Type B pancreatic cell (in vitro differentiated cells): ENCODE measurements at regions not wholly inside any gene's neighbourhood (a gene's known extent, or its start where the extent isn't known, plus 50 kb on each side); places are given as distances from the start of the nearest gene placed in this dataset.

Source experiments
- DNase-seq: peaks from one replicate; pipeline ENCODE4 v3.0.0; 2021; ENCODE audit warnings: mixed read lengths; ENCODE audit not compliant: unreplicated experiment; ENCODE audit errors: extremely low spot score
- H3K27ac Mint-ChIP-seq: 2 replicates; pipeline ENCODE4 v1.8.0; 2021; ENCODE audit warnings: mild to moderate bottlenecking, mixed read lengths
- H3K27me3 Mint-ChIP-seq: 2 replicates; pipeline ENCODE4 v1.8.0; 2021; ENCODE audit warnings: mixed read lengths
- H3K36me3 Mint-ChIP-seq: 2 replicates; pipeline ENCODE4 v1.8.0; 2021; ENCODE audit warnings: mixed read lengths
- H3K4me1 Mint-ChIP-seq: one replicate; pipeline ENCODE4 v1.8.0; 2021; ENCODE audit warnings: mixed read lengths; ENCODE audit not compliant: unreplicated experiment
- H3K4me3 Mint-ChIP-seq: 2 replicates; pipeline ENCODE4 v1.8.0; 2021; ENCODE audit warnings: mild to moderate bottlenecking, mixed read lengths
- H3K9me3 Mint-ChIP-seq: 2 replicates; pipeline ENCODE4 v1.8.0; 2021; ENCODE audit warnings: mixed read lengths
- TF ChIP-seq, protein P1 (sequence below): fragments of 200-600 bp; sonication (generic); conservative IDR thresholded peaks from 2 replicates; pipeline ENCODE4 v1.5.0; 2021; ENCODE audit warnings: antibody characterized with exemption, mild to moderate bottlenecking

DNA sequence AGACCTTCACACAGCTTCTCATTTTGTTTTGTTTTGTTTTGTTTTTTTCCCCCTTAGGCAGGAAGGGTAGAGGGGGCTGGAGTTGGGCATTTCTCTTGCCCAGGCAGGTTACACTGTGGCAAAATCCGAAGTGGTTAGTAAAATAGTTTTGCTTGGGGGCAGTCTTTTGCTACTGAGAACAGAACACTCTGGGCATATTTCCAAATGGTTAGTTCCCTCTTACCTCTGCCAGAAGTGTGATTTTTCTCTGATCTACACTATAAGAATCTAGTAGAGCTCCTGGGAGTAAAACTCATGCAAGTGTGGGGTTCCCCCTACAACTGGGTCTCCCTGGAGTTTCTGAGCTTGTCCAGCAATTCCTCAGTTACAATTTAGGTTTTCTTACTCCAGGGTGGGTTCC is 61.7 kb downstream of the NPS start:
- no peaks in the 10 kb centered on the region for H3K9me3 Mint-ChIP-seq
- H3K36me3 Mint-ChIP-seq: no peaks in the 10 kb centered on the region
- H3K27me3 Mint-ChIP-seq: peaks cover 23% of the 10 kb centered on the region
- DNase-seq: no peak
- no peak overlapping the region for H3K27ac Mint-ChIP-seq
- TF ChIP-seq, protein P1, sequence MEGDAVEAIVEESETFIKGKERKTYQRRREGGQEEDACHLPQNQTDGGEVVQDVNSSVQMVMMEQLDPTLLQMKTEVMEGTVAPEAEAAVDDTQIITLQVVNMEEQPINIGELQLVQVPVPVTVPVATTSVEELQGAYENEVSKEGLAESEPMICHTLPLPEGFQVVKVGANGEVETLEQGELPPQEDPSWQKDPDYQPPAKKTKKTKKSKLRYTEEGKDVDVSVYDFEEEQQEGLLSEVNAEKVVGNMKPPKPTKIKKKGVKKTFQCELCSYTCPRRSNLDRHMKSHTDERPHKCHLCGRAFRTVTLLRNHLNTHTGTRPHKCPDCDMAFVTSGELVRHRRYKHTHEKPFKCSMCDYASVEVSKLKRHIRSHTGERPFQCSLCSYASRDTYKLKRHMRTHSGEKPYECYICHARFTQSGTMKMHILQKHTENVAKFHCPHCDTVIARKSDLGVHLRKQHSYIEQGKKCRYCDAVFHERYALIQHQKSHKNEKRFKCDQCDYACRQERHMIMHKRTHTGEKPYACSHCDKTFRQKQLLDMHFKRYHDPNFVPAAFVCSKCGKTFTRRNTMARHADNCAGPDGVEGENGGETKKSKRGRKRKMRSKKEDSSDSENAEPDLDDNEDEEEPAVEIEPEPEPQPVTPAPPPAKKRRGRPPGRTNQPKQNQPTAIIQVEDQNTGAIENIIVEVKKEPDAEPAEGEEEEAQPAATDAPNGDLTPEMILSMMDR: no peak
- no peaks in the 10 kb centered on the region for H3K4me1 Mint-ChIP-seq
- H3K4me3 Mint-ChIP-seq: no peak overlapping the region

DNA sequence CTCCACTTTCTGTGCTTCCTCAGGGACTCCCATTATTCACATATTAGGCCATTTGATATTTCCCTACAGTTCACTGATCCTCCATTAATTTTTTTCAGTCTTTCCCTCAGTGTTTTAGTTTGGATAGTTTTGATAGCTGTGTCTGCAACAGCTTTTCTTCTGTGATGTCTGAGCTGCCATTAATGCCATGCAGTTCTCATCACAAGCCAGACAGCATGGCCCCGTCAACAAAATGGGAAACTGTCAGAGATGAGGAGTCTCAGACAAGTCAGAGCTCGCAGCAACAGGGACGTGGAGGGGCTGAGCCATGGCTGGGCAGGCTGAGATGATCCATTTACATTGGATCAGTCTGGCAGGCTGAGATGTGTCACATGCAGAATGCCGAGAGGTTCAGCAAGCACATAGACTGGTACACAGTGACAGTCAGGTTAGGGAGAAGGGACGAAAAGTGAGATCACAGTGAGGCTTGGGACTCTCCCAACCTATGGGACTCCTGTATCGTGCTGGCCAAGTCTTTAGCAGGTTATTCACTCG is 65.4 kb downstream of the NPS start:
- Mint-ChIP-seq H3K4me1 (no peaks in the 10 kb centered on the region), H3K36me3 (no peaks in the 10 kb centered on the region), H3K4me3 (no peak overlapping the region), H3K27me3 (peaks cover 17% of the 10 kb centered on the region), H3K9me3 (no peaks in the 10 kb centered on the region), H3K27ac (no peak overlapping the region)
- TF ChIP-seq, protein P1: no peak
- no peak for DNase-seq

DNA sequence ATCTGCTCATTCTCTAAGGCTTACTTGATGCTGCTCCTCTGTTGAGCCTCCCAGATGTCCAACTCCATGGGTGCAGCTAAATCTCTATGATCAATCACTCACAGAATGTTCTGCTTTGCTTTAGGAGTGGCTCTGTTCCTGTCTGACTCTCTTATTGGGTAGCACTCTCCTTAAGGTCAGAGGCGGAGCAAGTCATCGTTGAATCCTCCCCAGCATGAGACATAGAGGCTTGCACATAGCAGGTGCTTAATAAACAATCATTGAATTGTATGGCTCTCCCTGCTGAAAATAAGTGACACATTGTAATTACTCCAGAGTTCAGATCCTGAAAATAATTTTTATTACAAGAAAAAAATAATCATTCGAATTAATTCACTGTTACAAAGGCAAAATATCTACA is 69.7 kb downstream of the NPS start:
- H3K27me3 Mint-ChIP-seq: peaks cover 6% of the 10 kb centered on the region
- no peaks in the 10 kb centered on the region for H3K4me1 Mint-ChIP-seq
- no peak overlapping the region for H3K27ac Mint-ChIP-seq
- H3K9me3 Mint-ChIP-seq: no peaks in the 10 kb centered on the region
- DNase-seq: no peak
- TF ChIP-seq, protein P1: no peak
- H3K36me3 Mint-ChIP-seq: no peaks in the 10 kb centered on the region
- H3K4me3 Mint-ChIP-seq: no peak overlapping the region

DNA sequence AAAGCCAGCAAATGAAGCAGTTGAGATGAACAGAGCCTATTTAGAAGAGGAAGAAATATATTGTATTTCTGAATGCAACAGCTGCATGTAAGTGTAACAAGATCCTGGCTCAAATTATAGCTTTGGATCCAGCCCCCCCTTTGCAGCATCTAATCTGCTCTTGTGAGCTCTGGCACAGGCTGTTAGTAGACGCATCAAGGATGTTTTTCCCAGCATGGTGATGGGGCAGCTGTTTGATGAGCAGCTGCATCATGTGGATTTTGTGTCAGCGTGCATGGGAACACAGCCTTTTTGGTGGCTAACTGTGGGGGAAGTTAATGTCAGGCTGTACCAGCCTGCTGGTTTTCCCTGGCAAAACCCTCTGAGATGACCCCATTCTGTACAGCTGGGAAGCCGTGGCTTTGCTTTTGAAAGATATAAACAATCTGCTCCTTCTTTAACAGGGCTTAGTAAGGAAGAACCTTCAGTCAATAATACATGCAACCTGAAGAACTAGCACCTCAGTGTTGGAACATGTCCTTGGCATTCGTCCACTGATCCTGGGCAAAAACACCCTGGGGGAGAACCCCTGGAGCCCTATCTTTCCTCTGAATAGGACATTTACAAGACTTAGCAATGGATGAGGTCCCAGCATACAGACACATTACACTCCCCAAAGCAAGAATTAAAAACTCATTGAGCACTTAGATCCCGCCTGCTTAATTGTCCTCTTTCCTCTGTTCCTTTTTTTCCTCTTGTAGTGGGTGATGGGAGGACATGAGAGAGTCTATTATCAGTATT is 70.6 kb downstream of the NPS start:
- Mint-ChIP-seq H3K27ac (no peak overlapping the region), H3K4me3 (no peak overlapping the region), H3K36me3 (no peaks in the 10 kb centered on the region), H3K9me3 (no peaks in the 10 kb centered on the region), H3K4me1 (no peaks in the 10 kb centered on the region), H3K27me3 (peaks cover 6% of the 10 kb centered on the region)
- no peak for DNase-seq
- TF ChIP-seq, protein P1: no peak

DNA sequence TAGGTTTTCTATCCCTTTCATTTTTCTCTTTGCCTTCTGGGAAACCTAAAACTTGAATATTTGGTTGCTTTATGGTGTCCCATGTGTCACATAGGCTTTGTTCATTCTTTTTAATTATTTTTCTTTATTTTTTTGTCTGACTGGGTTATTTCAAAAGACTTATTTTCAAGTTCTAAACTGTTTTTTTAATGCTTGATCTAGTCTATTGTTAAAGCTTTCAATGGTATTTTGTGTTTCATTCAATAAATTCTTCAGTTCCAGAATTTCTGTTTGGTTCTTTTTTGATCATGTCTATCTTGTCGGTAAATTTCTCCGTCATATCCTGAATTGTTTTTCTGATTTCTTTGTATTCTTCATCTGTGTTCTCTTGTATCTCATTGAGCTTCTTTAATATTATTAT is 86.8 kb downstream of the NPS start:
- Mint-ChIP-seq H3K4me1 (no peaks in the 10 kb centered on the region), H3K27ac (no peak overlapping the region), H3K9me3 (peaks cover 8% of the 10 kb centered on the region), H3K4me3 (no peak overlapping the region), H3K27me3 (peaks cover 2% of the 10 kb centered on the region), H3K36me3 (no peaks in the 10 kb centered on the region)
- no peak for DNase-seq
- TF ChIP-seq, protein P1: no peak
